ENCODE measurements at regions not wholly inside any gene's neighbourhood (a gene's known extent, or its start where the extent isn't known, plus 50 kb on each side); places are given as distances from the start of the nearest gene placed in this dataset.

GRCh38 chr16:17557949-17558348, 87.2 kb upstream of the XYLT1 start:
- TF ChIP-seq CTCF (IDR thresholded peaks at IDR 0.05) (no peak), POLR2AphosphoS5 (IDR thresholded peaks at IDR 0.05) (no peak), POLR2A (IDR thresholded peaks at IDR 0.05) (no peak)

Measured in gastroesophageal sphincter (tissue), 3 donors.